ENCODE measurements at regions not wholly inside any gene's neighbourhood (a gene's known extent, or its start where the extent isn't known, plus 50 kb on each side); places are given as distances from the start of the nearest gene placed in this dataset.

- no peak for DNase-seq
These were observed 50.0 kb upstream of the C21orf91 start for GRCh38 chr21:17869115-17869514.

All from activated CD4-positive, alpha-beta T cell treated with anti-CD3 and anti-CD28 coated beads, Interleukin-2, amount 50 U/mL, for 4 hours (primary cell).